ENCODE measurements at regions not wholly inside any gene's neighbourhood (a gene's known extent, or its start where the extent isn't known, plus 50 kb on each side); places are given as distances from the start of the nearest gene placed in this dataset.
"Not testable (repeated sequence)": the region's sequence is repeated elsewhere in the genome, so short reads cannot be mapped to it uniquely, and the experiment has no call there.

DNA sequence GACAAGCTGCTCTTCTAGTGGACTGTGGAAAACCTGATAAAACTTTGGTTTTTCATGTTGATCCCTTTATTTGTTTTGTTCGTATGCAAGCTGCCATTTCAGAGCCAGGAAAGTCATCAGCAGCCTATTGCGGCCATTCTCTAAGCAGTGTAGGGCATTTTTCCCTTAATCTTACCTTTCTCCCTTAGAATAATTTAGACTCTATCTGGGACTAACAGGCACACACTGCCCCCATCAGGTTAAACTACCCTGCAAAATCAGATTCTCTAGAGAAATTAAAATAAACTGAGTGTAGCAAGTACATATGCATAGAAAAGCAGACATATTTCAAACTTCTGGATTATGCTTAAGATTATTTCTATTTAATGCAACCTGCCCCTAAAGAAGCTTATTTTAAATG lies 347.5 kb downstream of the METTL4 start:
- DNase-seq (ENCODE audit: low read depth), result peak; percentile 21

DNA sequence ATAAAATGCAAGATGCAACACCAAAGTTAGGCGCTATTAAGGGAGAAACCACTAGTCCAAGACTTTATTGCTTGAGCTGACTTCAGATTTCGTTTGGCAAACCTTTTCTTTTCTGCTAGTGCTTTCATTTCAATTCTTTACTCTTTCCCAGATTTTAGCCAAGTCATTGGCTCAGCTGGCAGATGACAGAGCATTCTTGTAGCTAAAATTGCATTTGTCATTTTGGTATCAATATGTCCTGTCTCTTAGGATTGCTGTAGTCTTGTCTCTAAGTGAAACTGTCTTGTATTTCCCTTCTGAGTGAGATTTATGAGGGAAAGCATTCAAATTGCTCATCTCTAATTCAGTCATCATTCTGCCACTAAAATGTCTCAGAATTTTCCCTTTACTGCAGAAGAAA lies 335.1 kb downstream of the METTL4 start:
- no peak for DNase-seq (ENCODE audit: low read depth)

DNA sequence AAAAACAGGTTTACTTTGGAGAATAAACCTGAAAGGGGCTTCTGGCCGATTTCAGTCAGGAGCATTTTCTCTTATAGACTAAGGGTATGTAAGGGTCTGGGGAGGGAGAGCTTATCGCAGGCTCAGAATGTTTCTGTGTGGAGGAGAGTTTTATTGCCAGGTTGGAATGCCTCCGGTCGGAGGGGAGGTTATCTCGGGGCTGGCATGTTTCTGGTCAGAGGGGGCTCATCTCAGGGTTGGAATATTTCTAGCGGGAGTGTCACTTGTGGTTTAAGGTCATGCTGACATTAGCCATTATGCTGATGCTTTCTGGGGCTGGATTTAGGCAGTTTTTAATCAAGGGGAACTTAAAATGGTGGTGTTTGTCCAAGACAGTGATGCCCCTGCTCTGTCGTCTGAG lies 333.6 kb downstream of the METTL4 start:
- DNase-seq (ENCODE audit: low read depth), result no peak

DNA sequence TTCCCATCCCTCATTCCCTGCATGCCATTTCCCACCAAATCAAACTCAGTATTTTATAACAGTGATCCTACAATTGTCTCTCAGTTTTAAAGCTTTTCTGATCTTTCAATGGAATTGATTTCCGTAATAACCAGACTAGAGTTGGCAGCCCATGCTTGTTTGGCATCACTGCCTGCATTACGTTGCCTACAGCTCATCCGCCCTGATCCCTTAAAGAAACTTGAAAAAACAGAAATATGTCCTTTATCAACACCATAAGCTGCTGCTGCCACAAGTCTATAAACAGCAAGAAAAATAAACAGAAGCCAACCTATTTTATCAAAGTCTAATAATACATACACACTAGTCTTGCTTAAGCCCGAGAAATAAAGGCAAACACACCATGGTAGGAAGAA lies 331.0 kb downstream of the METTL4 start:
- peak; percentile 20 for DNase-seq (ENCODE audit: low read depth)

DNA sequence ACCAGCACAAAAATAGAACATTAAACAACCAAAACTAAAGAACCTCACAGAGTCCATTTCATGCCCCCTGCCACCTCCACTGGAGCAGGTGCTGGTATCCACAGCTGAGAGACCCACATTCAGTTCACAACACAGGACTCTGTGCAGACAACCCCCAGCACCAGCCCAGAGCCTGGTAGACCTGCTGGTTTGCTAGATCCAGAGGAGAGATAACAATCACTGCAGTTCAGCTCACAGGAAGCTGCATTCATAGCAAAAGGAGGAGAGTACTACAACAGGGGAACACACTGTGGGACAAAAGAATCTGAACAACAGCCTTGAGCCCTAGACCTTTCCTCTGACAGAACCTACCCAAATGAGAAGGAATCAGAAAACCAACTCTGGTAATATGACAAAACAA lies 326.7 kb downstream of the METTL4 start:
- DNase-seq (ENCODE audit: low read depth), result no peak

DNA sequence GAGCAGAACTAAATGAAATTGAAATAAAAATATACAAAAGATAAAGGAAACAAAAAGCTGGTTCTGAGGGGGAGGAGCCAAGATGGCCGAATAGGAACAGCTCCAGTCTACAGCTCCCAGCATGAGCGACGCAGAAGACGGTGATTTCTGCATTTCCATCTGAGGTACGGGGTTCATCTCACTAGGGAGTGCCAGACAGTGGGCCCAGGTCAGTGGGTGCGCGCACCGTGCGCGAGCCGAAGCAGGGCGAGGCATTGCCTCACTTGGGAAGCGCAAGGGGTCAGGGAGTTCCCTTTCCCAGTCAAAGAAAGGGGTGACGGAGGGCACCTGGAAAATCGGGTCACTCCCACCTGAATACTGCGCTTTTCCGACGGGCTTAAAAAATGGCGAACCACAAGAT lies 324.2 kb downstream of the METTL4 start:
- DNase-seq (ENCODE audit: low read depth), result not testable (repeated sequence)

DNA sequence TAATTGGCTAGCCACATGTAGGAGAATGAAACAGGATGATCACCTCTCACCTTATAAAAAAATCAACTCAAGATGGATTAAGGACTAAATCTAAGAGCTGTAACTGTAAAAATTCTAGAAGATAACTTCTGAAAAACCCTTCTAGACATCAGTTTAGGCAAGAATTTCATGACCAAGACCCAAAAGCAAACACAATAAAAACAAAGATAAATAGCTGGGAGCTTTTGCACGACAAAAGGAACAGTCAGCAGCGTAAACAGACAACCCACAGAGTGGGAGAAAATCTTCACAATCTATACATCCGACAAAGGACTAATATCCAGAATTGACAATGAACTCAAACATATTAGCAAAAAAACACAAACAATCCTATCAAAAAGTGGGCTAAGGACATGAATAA lies 316.3 kb downstream of the METTL4 start:
- DNase-seq (ENCODE audit: low read depth), result no peak

DNA sequence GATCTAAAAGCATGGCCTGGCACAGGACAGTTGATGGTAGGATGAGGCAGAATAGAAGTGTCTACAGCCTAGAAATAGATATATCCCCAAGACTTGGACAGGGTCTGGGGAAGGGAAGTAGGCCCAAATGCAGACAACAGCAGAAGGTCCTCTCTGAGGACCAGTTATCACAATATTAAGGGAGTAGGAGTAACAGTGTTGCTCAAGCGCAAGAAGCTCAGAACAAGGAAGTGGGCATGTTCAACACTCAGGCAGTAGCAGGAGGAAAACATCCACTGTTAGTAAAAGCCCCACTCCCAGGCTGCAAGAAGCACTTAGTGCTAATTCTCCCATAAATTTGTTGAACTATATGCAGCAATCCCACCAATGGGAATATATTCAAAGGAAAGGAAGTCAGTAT lies 314.7 kb downstream of the METTL4 start:
- DNase-seq (ENCODE audit: low read depth), result no peak

DNA sequence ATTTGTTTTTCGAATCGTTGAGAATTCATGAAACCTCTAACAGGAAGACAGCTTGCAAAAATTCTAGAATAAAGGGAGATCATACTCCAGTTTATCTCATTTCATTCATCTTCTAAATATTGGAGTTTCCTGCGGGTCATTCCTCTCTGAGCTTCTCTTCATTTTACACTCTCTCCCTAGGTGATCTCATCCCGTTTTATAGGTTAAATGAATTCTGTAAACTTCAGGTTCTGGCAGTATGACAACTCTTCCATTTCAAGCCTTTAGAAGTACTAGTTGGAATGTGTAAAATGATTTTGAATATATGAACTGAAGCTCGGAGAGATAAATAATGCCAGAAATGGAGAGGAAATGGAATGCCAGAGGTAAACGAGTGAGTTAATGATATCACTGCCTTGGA lies 312.4 kb downstream of the METTL4 start:
- no peak for DNase-seq (ENCODE audit: low read depth)

DNA sequence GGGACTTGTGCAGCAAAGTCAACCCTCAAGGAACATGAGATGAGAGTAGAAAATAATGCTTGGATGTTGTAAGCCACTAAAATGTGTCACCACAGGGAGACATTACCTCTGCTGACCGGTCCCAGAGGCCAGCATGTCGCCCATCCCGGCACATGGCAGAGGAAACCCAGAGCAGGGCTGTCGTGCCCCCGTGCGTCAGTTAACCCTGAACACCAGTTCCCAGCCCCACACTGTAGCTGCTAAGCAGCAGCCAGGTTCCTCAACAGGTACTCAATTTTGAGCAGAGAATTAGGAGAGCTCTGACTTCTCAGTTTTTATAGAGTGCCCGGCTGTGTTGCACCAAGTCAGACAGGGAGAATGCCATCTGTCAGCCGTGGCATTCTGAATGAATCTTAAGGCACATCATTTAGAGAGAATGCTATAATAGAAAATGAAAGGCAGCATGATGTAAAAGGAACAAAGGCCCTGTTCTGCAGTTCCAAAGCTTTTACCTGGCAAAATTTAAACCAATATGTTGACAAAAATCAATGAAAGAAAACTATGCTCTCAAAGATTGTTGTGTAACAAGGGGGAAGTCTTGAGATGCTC lies 307.9 kb downstream of the METTL4 start:
- no peak for DNase-seq (ENCODE audit: low read depth)

DNA sequence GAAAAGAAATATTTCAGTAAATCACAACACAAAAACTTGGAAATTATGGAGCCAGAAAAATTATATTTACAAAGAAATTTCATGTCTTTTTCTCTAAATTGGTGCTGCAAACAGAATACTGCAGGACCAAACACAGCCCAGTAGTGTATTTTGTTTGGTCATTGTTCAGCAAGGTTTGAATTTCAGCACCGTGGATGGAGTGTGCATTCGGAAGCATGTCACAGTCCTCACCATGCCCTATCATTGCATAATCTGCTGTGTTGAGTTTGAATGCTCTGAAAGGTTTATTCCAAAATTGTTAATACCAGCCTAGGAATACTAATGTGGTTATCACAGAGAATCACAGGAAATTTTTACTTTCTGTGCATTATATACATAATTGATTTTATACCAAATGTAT lies 296.7 kb downstream of the METTL4 start:
- DNase-seq (ENCODE audit: low read depth), result no peak

DNA sequence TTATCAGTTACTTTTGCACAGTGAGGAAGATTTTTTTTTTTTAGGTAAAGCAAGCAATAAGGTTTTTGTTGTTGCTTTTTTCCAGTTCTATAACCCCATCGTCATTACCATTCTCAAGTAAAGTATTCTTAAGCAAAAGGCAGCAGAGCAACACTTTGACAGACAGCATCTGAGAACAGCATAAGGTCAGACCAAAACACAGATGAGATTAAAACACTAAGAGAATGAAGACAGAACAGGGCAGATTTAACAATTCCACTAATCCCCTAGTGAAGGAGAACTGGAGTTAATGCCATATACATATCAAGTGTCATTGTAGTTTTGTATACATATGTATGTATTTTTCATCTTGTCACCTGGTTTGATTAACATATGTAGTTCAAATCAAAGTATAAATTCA lies 290.2 kb downstream of the METTL4 start:
- DNase-seq (ENCODE audit: low read depth), result no peak

DNA sequence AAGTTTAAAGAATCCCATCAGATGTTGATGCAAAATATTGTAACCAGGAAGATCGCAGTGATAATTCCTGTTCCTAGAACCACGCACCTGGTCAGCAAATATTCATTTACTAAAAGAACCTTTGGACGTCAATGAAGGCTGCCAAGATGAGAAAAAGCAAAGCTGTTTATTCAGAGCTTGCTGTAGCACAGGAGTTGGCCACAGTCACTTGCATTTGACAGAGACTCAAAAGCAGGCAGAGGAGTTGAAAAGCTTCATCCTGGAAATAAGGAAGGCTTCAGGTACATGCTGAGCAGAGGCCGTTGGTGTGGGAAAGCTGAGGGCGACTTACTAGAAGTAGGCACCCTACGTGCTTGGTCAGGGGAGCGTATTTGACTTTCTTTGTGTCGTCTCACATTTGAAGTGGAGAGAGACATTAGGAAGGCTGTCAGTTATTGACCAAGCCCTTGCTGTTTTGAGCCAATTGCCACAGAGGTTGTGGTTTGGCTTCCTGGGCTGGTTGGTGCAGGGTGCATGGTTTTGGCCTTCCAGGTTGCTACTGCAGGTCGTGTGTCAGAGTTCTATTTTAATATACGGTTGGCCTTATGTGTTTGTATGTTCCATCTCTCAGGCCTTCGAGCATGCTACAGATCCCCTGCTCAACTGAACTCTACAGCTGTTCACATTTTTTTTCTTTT lies 289.6 kb downstream of the METTL4 start:
- DNase-seq (ENCODE audit: low read depth), result no peak

DNA sequence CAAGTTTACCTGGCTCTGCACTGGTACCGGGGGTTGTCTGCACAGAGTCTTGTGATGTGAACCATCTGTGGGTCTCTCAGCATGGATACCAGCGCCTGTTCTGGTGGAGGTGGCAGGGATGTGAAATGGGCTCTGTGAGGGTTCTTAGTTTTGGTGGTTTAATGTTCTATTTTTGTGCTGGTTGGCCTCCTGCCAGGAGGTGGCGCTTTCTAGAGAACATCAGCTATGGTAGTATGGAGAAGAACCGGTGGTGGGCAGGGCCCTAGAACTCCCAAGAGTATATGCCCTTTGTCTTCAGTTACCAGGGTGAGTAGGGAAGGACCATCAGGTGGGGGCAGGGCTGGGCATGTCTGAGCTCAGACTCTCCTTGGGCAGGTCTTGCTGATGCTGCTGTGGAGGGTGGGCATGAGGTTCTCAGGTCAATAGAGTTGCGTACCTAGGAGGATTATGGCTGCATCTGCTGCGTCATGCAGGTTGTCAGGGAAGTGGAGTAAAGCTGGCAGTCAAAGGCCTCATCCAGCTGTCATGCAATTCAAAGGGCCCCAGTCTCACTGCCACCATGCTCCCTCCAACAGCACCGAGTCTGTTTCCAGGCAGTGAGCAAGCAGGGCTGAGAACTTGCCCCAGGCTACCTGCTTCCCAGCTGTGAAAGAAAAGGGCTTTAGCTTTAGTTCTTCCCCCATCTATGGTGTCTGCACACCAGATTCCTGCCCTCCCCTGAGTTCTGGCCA lies 278.0 kb downstream of the METTL4 start:
- no peak for DNase-seq (ENCODE audit: low read depth)

DNA sequence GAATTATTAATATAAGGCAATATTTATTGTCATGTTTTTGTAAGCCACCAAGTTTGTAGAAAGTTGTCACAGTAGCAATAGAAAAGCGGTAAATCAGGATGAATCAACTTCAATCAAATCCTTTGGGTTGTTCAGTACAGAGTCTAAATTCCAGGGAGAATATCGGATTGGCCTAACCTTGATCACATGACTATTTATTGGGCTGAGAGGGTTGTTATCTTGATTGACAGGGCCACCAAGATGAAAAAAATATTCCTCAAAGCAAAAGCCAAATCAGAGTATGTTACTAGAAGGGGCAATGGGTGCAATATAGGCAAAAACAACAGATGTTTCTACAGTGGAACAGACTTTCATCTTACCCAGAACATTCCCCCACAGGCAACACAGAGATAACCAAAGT lies 270.0 kb downstream of the METTL4 start:
- no peak for DNase-seq (ENCODE audit: low read depth)

DNA sequence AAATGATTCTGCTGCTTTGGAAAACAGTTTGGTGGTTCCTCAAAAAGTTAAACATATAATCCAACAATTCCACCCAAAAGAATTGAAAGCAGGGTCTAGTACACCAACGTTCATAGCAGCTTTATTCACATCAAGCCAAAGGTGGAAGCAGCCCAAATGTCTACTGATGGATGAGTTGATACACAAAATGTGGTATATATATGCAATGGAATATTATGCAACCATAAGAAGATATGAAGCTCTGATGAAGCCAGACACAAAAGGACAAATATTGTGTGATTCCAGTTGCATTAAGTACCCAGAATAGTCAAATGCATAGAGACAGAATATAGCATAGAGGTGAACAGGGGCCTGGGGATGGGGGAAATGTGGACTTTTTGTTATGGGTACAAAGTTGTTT lies 269.3 kb downstream of the METTL4 start:
- no peak for DNase-seq (ENCODE audit: low read depth)

DNA sequence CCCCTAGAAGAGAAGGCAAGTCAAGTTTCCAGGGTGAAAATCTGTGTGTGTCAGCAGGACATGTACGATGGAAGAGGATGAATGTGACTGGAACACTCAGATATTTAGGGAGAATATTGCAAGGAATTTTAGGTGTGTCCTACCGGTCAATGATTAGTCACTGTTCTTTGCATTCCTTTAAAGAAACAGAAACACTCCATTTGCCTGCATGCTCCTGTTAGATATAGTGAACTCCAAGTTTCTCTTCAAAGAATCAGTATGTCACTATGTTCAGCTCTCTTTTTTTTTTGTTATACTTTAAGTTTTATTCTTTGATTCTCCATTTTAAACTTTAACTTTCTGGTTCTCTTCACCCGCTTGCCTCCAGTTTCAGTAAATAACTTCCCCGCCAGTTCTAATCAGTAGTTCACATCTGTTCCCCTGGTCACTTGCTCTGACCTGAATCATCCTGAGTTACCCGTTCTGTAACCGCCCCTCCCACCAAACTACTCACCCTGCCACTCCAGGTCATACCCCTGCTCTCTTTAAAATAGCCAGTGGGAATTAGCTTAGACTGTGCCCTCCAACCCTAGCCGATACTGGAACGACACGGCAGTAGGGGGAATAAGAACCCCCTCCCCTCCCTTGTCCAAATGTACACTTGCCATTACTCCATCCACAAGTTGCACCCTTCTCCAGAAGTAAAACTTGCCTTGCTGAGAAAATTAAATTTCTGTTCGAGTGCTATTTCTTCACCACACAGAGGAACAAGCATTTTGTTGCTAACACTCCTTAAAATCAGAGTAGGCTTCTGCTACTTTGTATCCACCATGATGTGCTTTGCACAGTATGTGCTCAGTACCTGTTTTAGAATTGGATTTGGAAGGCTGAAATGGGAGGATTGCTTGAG lies 268.4 kb downstream of the METTL4 start:
- no peak for DNase-seq (ENCODE audit: low read depth)

DNA sequence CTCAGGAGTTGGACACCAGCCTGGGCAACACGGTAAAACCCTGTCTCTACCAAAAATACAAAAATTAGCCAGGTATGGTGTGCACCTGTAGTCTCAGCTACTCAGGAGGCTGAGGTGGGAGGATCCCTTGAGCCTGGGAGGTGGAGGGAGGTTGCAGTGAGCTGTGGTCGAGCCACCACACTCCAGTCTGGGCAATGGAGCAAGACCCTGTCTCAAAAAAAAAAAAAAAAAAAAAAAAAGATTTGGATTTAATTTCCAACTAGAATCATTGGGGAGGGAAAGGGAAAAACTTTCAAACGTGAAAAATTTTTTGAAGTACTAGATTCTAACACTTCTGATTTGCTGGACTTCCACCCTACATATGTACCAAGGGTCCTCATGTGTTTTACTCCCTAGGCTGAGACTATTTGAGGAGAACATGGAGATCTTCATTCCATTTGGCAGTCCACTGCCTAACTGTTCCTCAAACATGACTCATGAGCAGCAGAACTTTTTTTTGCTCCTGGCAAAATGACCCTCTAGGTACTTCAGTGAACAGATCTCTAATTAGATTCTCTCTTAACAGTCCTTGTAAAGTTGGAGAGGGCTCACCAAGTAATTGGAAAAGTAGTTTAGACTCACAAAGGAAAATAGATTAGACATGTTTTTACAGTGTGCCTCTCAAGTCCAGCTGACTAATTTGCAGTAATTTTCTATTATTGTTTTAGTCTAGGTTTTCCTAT lies 267.6 kb downstream of the METTL4 start:
- no peak for DNase-seq (ENCODE audit: low read depth)

DNA sequence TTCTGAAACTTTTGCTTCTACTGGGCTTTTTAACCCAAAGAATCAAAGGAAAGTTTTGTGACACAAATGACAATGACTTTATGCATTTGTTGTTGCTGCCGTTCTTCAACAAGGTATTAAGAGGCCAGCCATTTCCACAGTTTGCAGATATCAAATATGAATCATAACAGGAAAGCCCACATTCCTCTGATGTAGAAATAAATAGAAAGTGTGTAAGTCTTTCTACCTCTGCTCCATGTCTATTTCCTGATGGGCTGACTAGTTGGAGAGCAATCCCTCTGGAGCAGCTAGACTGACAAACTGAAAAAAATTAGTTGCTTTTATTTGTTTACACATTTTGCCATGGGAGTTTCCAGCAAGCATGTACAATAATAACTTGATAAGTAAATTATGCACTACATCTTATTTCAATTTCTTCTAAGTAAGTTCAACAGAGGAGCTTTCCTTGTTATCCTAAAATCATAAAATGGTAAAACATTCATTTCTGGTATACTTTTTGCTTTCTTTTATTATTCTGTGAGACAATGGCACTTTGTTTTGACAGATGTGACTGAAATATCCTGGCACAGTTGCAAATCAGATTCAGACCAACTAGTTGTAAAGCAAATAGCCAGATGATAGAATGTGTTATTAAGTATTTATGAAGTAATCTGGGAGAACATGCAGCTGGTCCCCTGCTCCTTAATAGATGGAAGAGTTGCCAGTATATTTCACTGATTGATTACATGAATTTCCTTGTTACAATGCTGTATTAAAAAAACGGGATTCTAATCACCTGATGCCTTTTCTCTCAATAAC lies 266.7 kb downstream of the METTL4 start:
- DNase-seq (ENCODE audit: low read depth), result no peak

DNA sequence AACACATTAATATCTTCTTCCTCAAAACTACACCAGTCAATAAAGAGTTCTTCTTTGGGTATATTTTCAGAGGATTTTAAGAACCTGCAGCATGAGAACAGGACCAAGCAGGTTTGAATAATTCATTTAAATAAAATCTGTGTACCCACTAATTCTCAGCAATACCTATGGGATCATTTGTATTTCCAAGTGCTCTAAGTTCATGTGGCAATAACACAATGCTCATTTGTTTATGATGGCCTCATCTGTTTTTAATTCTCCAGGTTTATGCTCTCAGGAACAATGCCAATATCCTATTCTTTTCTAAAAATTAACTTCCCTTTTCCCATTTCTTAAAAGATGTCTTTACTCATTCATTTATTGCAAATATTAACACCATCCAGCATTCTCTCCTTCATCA lies 264.7 kb downstream of the METTL4 start:
- no peak for DNase-seq (ENCODE audit: low read depth)

DNA sequence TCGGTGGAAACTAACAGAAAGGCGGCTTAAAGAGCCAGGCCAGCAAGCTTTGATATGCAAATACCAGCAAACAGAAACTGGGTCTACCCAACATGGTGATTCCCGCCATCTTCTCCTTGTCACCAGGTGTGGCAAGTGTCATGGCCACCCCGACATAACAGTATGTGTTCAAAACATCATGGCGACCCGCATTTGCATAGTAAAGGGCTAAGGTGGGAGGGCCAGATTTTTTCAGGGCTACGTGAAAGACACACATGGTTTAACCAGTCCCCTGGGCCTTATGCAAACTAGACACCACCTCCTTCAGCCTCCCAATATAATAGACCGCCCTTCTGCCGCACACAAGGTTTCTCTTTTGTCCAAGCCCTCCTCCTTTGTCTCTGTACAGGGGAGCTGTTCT lies 260.4 kb downstream of the METTL4 start:
- no peak for DNase-seq (ENCODE audit: low read depth)

All from stromal cell of bone marrow (primary cell).